ENCODE measurements at regions not wholly inside any gene's neighbourhood (a gene's known extent, or its start where the extent isn't known, plus 50 kb on each side); places are given as distances from the start of the nearest gene placed in this dataset.

DNA sequence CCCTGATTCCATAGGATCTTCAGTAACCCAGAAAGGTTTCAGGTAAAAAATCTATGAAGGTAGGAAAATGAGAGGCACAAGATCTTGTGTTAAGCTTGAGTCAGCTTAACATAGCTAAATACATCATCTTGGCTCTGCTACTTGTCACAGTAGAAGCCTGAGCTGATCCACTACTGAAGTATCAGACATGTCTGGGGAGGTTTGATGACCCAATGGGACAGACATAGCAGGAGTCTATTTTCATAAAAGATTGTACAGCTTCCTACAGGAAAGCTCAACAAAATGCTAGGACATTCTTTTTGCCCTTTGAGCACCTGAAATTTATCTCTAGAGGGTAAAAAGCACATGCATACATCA lies 84.3 kb upstream of the FSHR start:
- Mint-ChIP-seq H3K36me3 (ENCODE audit: low read depth) (no peaks in the 10 kb centered on the region), H3K9me3 (peaks cover 4% of the 10 kb centered on the region), H3K4me3 (no peak overlapping the region), H3K27ac (no peak overlapping the region), H3K27me3 (peaks cover 3% of the 10 kb centered on the region), H3K4me1 (ENCODE audit: low read depth) (no peaks in the 10 kb centered on the region)
- DNase-seq = no peak
- ATAC-seq = no peak
- intact Hi-C loops (cut with micrococcal nuclease) = no loop called here
- POLR2A ChIA-PET = no interaction called here
- CTCF ChIA-PET = no interaction called here
- TF ChIP-seq, protein P1, sequence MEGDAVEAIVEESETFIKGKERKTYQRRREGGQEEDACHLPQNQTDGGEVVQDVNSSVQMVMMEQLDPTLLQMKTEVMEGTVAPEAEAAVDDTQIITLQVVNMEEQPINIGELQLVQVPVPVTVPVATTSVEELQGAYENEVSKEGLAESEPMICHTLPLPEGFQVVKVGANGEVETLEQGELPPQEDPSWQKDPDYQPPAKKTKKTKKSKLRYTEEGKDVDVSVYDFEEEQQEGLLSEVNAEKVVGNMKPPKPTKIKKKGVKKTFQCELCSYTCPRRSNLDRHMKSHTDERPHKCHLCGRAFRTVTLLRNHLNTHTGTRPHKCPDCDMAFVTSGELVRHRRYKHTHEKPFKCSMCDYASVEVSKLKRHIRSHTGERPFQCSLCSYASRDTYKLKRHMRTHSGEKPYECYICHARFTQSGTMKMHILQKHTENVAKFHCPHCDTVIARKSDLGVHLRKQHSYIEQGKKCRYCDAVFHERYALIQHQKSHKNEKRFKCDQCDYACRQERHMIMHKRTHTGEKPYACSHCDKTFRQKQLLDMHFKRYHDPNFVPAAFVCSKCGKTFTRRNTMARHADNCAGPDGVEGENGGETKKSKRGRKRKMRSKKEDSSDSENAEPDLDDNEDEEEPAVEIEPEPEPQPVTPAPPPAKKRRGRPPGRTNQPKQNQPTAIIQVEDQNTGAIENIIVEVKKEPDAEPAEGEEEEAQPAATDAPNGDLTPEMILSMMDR (IDR thresholded peaks at IDR 0.05) = no peak

- TF ChIP-seq, protein P1 (IDR thresholded peaks at IDR 0.05) = no peak
- H3K4me3 Mint-ChIP-seq = no peak overlapping the region
- DNase-seq (no peak), ATAC-seq (no peak)
- no peaks in the 10 kb centered on the region for H3K36me3 Mint-ChIP-seq (ENCODE audit: low read depth)
- no peaks in the 10 kb centered on the region for H3K4me1 Mint-ChIP-seq (ENCODE audit: low read depth)
- peaks cover 4% of the 10 kb centered on the region for H3K9me3 Mint-ChIP-seq
- ChIA-PET POLR2A (no interaction called here), CTCF (no interaction called here)
- intact Hi-C loops (cut with micrococcal nuclease) = no loop called here
- no peak overlapping the region for H3K27ac Mint-ChIP-seq
- peaks cover 3% of the 10 kb centered on the region for H3K27me3 Mint-ChIP-seq
Observed at GRCh38 chr2:49237867-49238603, 83.7 kb upstream of the FSHR start.

- POLR2A ChIA-PET = no interaction called here
- CTCF ChIA-PET = no interaction called here
- TF ChIP-seq, protein P1 (IDR thresholded peaks at IDR 0.05) = no peak
- peaks cover 3% of the 10 kb centered on the region for H3K27me3 Mint-ChIP-seq
- no peak overlapping the region for H3K4me3 Mint-ChIP-seq
- peaks cover 5% of the 10 kb centered on the region for H3K9me3 Mint-ChIP-seq
- no peaks in the 10 kb centered on the region for H3K36me3 Mint-ChIP-seq (ENCODE audit: low read depth)
- intact Hi-C loops (cut with micrococcal nuclease) = no loop called here
- no peaks in the 10 kb centered on the region for H3K4me1 Mint-ChIP-seq (ENCODE audit: low read depth)
- no peak overlapping the region for H3K27ac Mint-ChIP-seq
- ATAC-seq = no peak
- DNase-seq = no peak
Observed at GRCh38 chr2:49236316-49236715, 82.0 kb upstream of the FSHR start.

DNA sequence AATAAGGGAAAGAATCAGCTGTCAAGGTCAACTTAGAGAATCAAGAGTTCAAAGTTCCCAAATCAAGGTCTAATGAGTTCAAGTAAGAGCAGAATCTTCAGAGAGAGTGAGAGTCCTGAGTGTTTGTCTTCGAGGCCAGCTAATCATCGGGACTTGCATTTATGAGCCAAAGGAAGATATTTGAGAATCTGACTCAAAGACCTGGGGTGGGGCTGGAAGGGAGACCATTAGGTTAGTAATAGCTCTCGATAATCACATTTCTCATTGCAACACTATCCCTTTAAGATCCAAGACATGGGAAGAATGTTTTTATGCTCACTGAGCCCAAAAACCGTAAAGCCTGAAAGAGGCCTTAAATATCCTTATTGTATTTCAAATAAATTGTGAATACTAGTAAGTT lies 72.0 kb upstream of the FSHR start:
- Mint-ChIP-seq H3K27me3 (no peaks in the 10 kb centered on the region), H3K36me3 (ENCODE audit: low read depth) (no peaks in the 10 kb centered on the region), H3K27ac (no peak overlapping the region), H3K9me3 (peaks cover 6% of the 10 kb centered on the region), H3K4me3 (no peak overlapping the region), H3K4me1 (ENCODE audit: low read depth) (no peaks in the 10 kb centered on the region)
- ATAC-seq = no peak
- POLR2A ChIA-PET = no interaction called here
- DNase-seq = no peak
- TF ChIP-seq, protein P1 (IDR thresholded peaks at IDR 0.05) = no peak
- CTCF ChIA-PET = no interaction called here
- intact Hi-C loops (cut with micrococcal nuclease) = no loop called here

- CTCF ChIA-PET = no interaction called here
- ATAC-seq = no peak
- Mint-ChIP-seq H3K9me3 (peaks cover 1% of the 10 kb centered on the region), H3K36me3 (ENCODE audit: low read depth) (no peaks in the 10 kb centered on the region), H3K4me1 (ENCODE audit: low read depth) (no peaks in the 10 kb centered on the region), H3K27ac (no peak overlapping the region), H3K4me3 (no peak overlapping the region), H3K27me3 (no peaks in the 10 kb centered on the region)
- no peak for DNase-seq
- POLR2A ChIA-PET = no interaction called here
- intact Hi-C loops (cut with micrococcal nuclease) = no loop called here
- TF ChIP-seq, protein P1 (IDR thresholded peaks at IDR 0.05) = no peak
Observed at GRCh38 chr2:49225126-49225525, 70.8 kb upstream of the FSHR start.

Measured in activated CD8-positive, alpha-beta T cell treated with anti-CD3 and anti-CD28 coated beads for 36 hours (primary cell).